Glomerular visceral epithelial cell (primary cell): ENCODE measurements at regions not wholly inside any gene's neighbourhood (a gene's known extent, or its start where the extent isn't known, plus 50 kb on each side); places are given as distances from the start of the nearest gene placed in this dataset.
"Not testable (repeated sequence)": the region's sequence is repeated elsewhere in the genome, so short reads cannot be mapped to it uniquely, and the experiment has no call there.

Experiments
- DNase-seq: peaks from one replicate; pipeline ENCODE4 v3.0.0-alpha.2; 2016; ENCODE audit errors: extremely low spot score

GRCh38 chr5:32842813-32843530 is 131.9 kb downstream of the NPR3 start:
- no peak for DNase-seq

GRCh38 chr5:32843531-32843895 is 132.4 kb downstream of the NPR3 start:
- no peak for DNase-seq

- no peak for DNase-seq
Measured at GRCh38 chr5:32845171-32845570, 134.1 kb downstream of the NPR3 start.

GRCh38 chr5:32848120-32848519 is 137.0 kb downstream of the NPR3 start:
- no peak for DNase-seq

GRCh38 chr5:32848681-32849080 is 137.6 kb downstream of the NPR3 start:
- no peak for DNase-seq

- DNase-seq, result no peak
Measured at GRCh38 chr5:32850817-32851496, 139.8 kb downstream of the NPR3 start.

- DNase-seq, result no peak
Measured at GRCh38 chr5:32851559-32852173, 140.5 kb downstream of the NPR3 start.

GRCh38 chr5:32852535-32852934 is 141.4 kb downstream of the NPR3 start:
- peak; percentile 97 for DNase-seq

- DNase-seq, result peak; percentile 7
Measured at GRCh38 chr5:32852976-32853375, 141.9 kb downstream of the NPR3 start.

- no peak for DNase-seq
Measured at GRCh38 chr5:32854473-32854872, 143.4 kb downstream of the NPR3 start.

- no peak for DNase-seq
Measured at GRCh38 chr5:32859211-32859641, 148.1 kb downstream of the NPR3 start.

- peak; percentile 84 for DNase-seq
Measured at GRCh38 chr5:32865475-32865874, 154.4 kb downstream of the NPR3 start.

- DNase-seq, result no peak
Measured at GRCh38 chr5:32866138-32866537, 155.0 kb downstream of the NPR3 start.

GRCh38 chr5:32869216-32869615 is 158.1 kb downstream of the NPR3 start:
- peak; percentile 40 for DNase-seq

- DNase-seq, result no peak
Measured at GRCh38 chr5:32876791-32877190, 165.7 kb downstream of the NPR3 start.

- not testable (repeated sequence) for DNase-seq
Measured at GRCh38 chr5:32879364-32879763, 168.2 kb downstream of the NPR3 start.

GRCh38 chr5:32880796-32881195 is 169.7 kb downstream of the NPR3 start:
- DNase-seq, result no peak

GRCh38 chr5:32887390-32887789 is 176.3 kb downstream of the NPR3 start:
- DNase-seq, result no peak

- DNase-seq, result no peak
Measured at GRCh38 chr5:32889078-32889477, 178.0 kb downstream of the NPR3 start.

- DNase-seq, result no peak
Measured at GRCh38 chr5:32903613-32904012, 192.5 kb downstream of the NPR3 start.

GRCh38 chr5:32908641-32909040 is 197.5 kb downstream of the NPR3 start:
- no peak for DNase-seq

GRCh38 chr5:32909207-32909606 is 198.1 kb downstream of the NPR3 start:
- DNase-seq, result peak; percentile 43

- DNase-seq, result peak; percentile 47
Measured at GRCh38 chr5:32916648-32917047, 205.5 kb downstream of the NPR3 start.
